GM19099 (cell line): ENCODE measurements at regions not wholly inside any gene's neighbourhood (a gene's known extent, or its start where the extent isn't known, plus 50 kb on each side); places are given as distances from the start of the nearest gene placed in this dataset.

Experiments
- POLR2A ChIP-seq: IDR thresholded peaks from 3 replicates; pipeline ENCODE4 v1.6.1; 2011; ENCODE audit warnings: low read depth; ENCODE audit not compliant: insufficient read length; ENCODE audit errors: extremely low read depth

GRCh38 chrX:55142206-55142918 lies 53.5 kb downstream of the PAGE2 start:
- TF ChIP-seq POLR2A = no peak

- TF ChIP-seq POLR2A = no peak
Measured at GRCh38 chrX:55142919-55143310, 54.1 kb downstream of the PAGE2 start.

DNA sequence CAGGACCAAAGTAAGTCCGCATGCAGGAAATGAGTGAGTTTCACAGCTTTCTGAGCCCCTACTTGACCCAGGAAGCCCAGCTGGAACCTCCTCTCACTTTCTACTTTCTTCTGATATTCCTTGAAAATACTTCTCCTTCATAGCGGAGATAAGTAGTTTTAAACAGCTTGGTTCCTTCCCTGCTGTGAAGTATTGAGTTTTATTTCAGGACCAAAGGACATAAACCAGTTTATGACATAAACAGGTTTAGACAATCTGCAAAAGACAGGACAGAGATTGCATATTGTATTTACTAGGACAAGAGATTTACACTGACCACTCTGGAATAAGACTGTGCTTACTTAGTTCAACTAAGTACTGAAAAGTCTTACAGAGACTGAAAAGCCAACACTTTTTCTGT lies 54.8 kb downstream of the PAGE2 start:
- TF ChIP-seq POLR2A = no peak

GRCh38 chrX:55144697-55145096 lies 55.9 kb downstream of the PAGE2 start:
- no peak for TF ChIP-seq POLR2A

GRCh38 chrX:55149242-55149641 lies 60.4 kb downstream of the PAGE2 start:
- no peak for TF ChIP-seq POLR2A

DNA sequence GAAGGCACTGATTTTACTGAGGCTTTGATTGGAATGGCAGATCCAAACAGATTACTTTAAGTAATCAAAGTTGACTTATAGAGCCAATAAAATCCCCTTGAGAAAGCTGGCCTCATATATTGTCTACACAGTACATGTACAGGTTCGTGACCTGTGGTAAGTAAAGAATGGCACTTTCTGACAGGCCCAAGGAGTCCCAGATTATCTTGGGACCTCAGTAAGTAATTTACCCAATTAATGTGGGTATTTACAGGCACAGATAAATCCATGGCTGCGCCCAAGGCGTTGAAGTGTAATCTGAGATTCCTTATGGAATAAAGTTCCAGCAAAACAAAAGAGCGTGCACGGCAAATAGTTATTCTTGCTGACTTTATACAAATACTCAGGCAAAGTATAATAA lies 62.4 kb downstream of the PAGE2 start:
- no peak for TF ChIP-seq POLR2A

GRCh38 chrX:55159551-55159950 lies 60.6 kb upstream of the PAGE5 start:
- no peak for TF ChIP-seq POLR2A

DNA sequence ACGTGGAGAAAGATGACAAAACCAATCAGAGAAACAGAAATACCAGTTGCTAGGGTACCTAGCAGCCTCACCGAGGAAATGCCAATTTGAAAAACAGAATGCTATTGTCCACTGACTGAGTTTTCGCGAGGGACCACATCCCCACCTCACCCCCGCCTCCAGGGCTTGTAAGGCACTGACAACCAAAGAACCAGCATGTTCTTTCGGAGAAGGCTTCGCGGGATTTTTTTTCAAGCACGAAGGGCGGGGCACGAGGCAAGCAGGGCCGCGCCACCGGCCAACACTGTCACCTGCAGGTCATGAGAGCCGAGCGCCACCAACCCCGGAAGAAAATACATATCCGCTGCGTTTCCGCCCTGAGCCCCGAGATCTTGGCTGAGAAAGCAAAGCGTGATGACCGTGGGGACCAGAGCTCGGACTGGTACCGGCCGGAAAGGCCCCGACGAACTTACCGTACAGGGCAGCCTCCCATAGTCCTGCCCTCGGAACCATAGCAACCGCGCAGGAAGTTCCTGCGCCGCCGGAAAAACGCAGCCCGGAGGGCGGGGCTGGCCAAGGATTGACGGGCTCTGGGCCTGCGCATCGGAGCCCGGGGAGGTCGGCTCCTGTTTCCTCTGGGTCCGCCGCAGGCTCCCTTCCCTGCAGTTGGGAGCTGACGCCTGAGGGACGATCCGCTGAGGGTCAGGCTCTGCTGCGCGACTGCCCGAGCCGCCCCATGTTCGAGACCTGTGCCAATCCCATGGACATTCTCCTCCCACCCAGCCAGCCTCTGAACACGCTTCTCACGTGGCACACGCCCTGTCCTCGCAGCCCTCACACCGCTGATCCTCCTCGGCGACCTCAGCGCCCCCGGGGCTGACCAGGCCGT lies 59.2 kb upstream of the PAGE5 start:
- peak; percentile 80 for TF ChIP-seq POLR2A

DNA sequence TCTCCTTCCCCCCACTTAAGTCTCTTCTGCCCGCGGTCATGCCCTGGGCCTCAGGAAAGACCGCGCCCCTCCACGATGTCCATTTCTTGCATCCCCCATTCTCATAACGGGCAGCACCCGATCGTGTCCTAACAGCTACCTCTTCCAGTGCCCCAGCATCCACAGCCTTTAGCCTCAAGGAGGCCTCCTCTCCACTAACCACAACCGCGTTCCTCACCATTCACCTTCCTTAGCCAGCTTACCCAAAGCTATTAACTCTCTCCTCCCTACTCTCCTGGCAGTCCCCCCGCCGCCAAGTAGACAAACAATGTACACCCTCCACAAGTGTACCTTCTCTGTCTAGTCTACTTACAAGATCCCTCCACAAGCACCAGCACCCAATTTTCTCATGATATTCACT lies 58.6 kb upstream of the PAGE5 start:
- TF ChIP-seq POLR2A = no peak

GRCh38 chrX:55163171-55163570 lies 57.0 kb upstream of the PAGE5 start:
- TF ChIP-seq POLR2A = no peak

DNA sequence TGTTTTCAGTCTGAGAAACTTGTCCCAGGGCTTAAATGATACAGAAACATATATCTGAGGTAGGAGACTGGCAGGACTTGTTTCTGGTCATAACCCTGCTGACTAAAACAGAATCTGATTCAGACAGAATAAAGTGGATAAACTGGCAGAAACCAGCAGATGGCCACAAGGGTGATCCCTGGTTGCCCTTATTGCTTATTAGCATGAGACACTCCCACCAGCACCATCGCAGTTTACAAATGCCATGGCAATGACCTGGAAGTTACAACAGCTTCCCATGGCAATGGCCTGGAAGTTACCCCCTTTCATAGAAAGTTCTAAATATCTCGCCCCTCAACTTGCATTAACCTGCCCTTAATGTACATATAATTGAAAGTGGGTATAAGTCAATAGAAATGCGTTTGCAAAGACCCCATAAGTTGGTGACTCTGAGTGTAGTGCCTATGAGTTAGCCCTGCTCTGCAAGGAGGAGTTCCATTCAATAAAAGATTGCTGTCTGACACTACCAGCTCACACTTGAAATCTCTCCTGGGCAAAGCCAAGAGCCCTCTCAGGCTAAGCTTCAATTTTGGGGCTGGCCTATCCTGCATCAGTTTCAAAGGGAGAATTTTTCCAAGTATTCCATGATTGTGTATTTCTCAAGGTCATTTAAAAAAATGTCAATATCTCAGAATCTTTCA lies 52.9 kb upstream of the PAGE5 start:
- TF ChIP-seq POLR2A = no peak

GRCh38 chrX:55167901-55168300 lies 52.2 kb upstream of the PAGE5 start:
- no peak for TF ChIP-seq POLR2A

GRCh38 chrX:55169782-55170181 lies 50.4 kb upstream of the PAGE5 start:
- TF ChIP-seq POLR2A = no peak
